Keratinocyte (primary cell): ENCODE measurements at regions not wholly inside any gene's neighbourhood (a gene's known extent, or its start where the extent isn't known, plus 50 kb on each side); places are given as distances from the start of the nearest gene placed in this dataset.

Experiments
- DNase-seq: peaks from one replicate; pipeline ENCODE4 v3.0.0-alpha.2; 2011; ENCODE audit warnings: low read depth, missing footprints, low spot score
- FAIRE-seq: peaks from 2 replicates; lab custom pipeline; 2011; peaks lifted over from hg19 to GRCh38; lab: Jason Lieb, UNC
- H2AFZ ChIP-seq: 2 replicates; pipeline ENCODE4 v1.6.0; 2012; ENCODE audit warnings: low read length, control low read depth, inconsistent platforms; ENCODE audit not compliant: control insufficient read depth
- H3K27ac ChIP-seq: 2 replicates; pipeline ENCODE4 v1.5.1; 2011; ENCODE audit warnings: low read length; ENCODE audit not compliant: control insufficient read depth, insufficient read depth
- H3K27me3 ChIP-seq: 3 replicates; pipeline ENCODE4 v1.6.0; 2011; ENCODE audit warnings: low read length; ENCODE audit not compliant: control insufficient read depth, insufficient read depth; ENCODE audit errors: extremely low read depth
- H3K36me3 ChIP-seq, 2 experiments: 2 replicates in 1 of 2; 3 replicates in 1 of 2; pipeline ENCODE4 v1.5.1; 2011; ENCODE audit warnings: low read length in 2 of 2, mild to moderate bottlenecking in 1 of 2; ENCODE audit not compliant: control insufficient read depth in 2 of 2, insufficient read depth in 2 of 2; ENCODE audit errors: extremely low read depth in 1 of 2
- H3K4me1 ChIP-seq: 3 replicates; pipeline ENCODE4 v1.5.1; 2011; ENCODE audit warnings: low read length; ENCODE audit not compliant: control insufficient read depth, insufficient read depth; ENCODE audit errors: extremely low read depth
- H3K4me2 ChIP-seq: 3 replicates; pipeline ENCODE4 v1.6.0; 2011; ENCODE audit warnings: low read depth, low read length; ENCODE audit not compliant: control insufficient read depth, insufficient read depth; ENCODE audit errors: extremely low read depth
- H3K4me3 ChIP-seq, 3 experiments: fragments of 200-600 bp in 1 of 3; sonication (generic) in 1 of 3; 2 replicates in 2 of 3; 3 replicates in 1 of 3; pipeline ENCODE4 v1.5.1; 2011 to 2016; ENCODE audit warnings: low read length in 3 of 3, mild to moderate bottlenecking in 3 of 3, control low read depth in 2 of 3, inconsistent platforms in 1 of 3, low read depth in 1 of 3, mixed read lengths in 1 of 3, mixed run types in 1 of 3, moderate library complexity in 1 of 3; ENCODE audit not compliant: control insufficient read depth in 2 of 3, insufficient read depth in 2 of 3; ENCODE audit errors: extremely low read depth in 1 of 3
- H3K79me2 ChIP-seq: 2 replicates; pipeline ENCODE4 v1.6.0; 2012; ENCODE audit warnings: low read length; ENCODE audit not compliant: control insufficient read depth, insufficient read depth
- H3K9ac ChIP-seq: 3 replicates; pipeline ENCODE4 v1.6.0; 2011; ENCODE audit warnings: low read length; ENCODE audit not compliant: control insufficient read depth, insufficient read depth; ENCODE audit errors: extremely low read depth
- H3K9me1 ChIP-seq: 3 replicates; pipeline ENCODE4 v1.6.0; 2011; ENCODE audit warnings: low read length; ENCODE audit not compliant: control insufficient read depth, insufficient read depth; ENCODE audit errors: extremely low read depth
- H3K9me3 ChIP-seq: 2 replicates; pipeline ENCODE4 v1.5.1; 2012; ENCODE audit warnings: low read depth, low read length; ENCODE audit not compliant: control insufficient read depth
- H4K20me1 ChIP-seq: 3 replicates; pipeline ENCODE4 v1.6.0; 2011; ENCODE audit warnings: low read length; ENCODE audit not compliant: control insufficient read depth, insufficient read depth; ENCODE audit errors: extremely low read depth
- CTCF ChIP-seq, 3 experiments: IDR thresholded peaks in 1 of 3; conservative IDR thresholded peaks in 1 of 3; optimal IDR thresholded peaks in 1 of 3; 2 replicates in 2 of 3; 3 replicates in 1 of 3; pipeline versions ENCODE3 to v1.5.1; 2011; ENCODE audit warnings: low read length in 3 of 3, mild to moderate bottlenecking in 3 of 3, moderate library complexity in 2 of 3, control low read depth in 1 of 3, inconsistent platforms in 1 of 3; ENCODE audit not compliant: insufficient read depth in 2 of 3; ENCODE audit errors: extremely low read depth in 1 of 3
- EZH2 ChIP-seq: IDR thresholded peaks from one replicate; pipeline ENCODE4 v1.6.1; 2012; ENCODE audit warnings: inconsistent platforms, mild to moderate bottlenecking, low read length, moderate library complexity
- dilution Hi-C: fragments of 300-500 bp; cut with MboI; formaldehyde crosslinking; loops from one replicate; pipeline ENCODE4 v1.7.0; 2020; ENCODE audit warnings: low sequenced_read_pairs; ENCODE audit not compliant: extremely low pct_ligation_motif_present

GRCh38 chr10:29798921-29799690, 164.3 kb upstream of the SVIL start:
- Histone ChIP-seq H3K27me3 (no peaks in the 10 kb centered on the region), H3K4me2 (no peak overlapping the region), H3K9me3 (no peaks in the 10 kb centered on the region), H3K4me3 (no peak overlapping the region), H3K4me1 (peaks cover 20% of the 10 kb centered on the region), H3K27ac (no peak overlapping the region), H4K20me1 (no peaks in the 10 kb centered on the region), H3K79me2 (no peaks in the 10 kb centered on the region), H3K9ac (no peak overlapping the region), H2AFZ (no peak overlapping the region), H3K36me3 (no peaks in the 10 kb centered on the region), H3K9me1 (no peaks in the 10 kb centered on the region)
- TF ChIP-seq EZH2 (no peak), CTCF (optimal IDR thresholded peaks at IDR 0.05 in 1 of 3, IDR thresholded peaks at IDR 0.05 in 1 of 3, conservative IDR thresholded peaks at IDR 0.05 in 1 of 3; ENCODE audit: extremely low read depth in 1 of 3, insufficient read depth in 2 of 3, low read length in 3 of 3) (no peak)
- DNase-seq (no peak), FAIRE-seq (no peak)
- dilution Hi-C loops, result no loop called here

- no peak overlapping the region for H2AFZ ChIP-seq
- no peak overlapping the region for H3K4me3 ChIP-seq
- FAIRE-seq, result no peak
- TF ChIP-seq EZH2 (no peak), CTCF (optimal IDR thresholded peaks at IDR 0.05 in 1 of 3, IDR thresholded peaks at IDR 0.05 in 1 of 3, conservative IDR thresholded peaks at IDR 0.05 in 1 of 3; ENCODE audit: extremely low read depth in 1 of 3, insufficient read depth in 2 of 3, low read length in 3 of 3) (no peak)
- dilution Hi-C loops, result no loop called here
- no peak overlapping the region for H3K4me2 ChIP-seq
- H3K27me3 ChIP-seq, result no peaks in the 10 kb centered on the region
- no peak overlapping the region for H3K27ac ChIP-seq
- H3K79me2 ChIP-seq, result no peaks in the 10 kb centered on the region
- H3K9me3 ChIP-seq, result no peaks in the 10 kb centered on the region
- no peak overlapping the region for H3K9ac ChIP-seq
- DNase-seq, result no peak
- peaks cover 6% of the 10 kb centered on the region for H3K4me1 ChIP-seq
- no peaks in the 10 kb centered on the region for H3K36me3 ChIP-seq
- no peaks in the 10 kb centered on the region for H3K9me1 ChIP-seq
- no peaks in the 10 kb centered on the region for H4K20me1 ChIP-seq
Measured at GRCh38 chr10:29797616-29798015, 162.8 kb upstream of the SVIL start.
